H54 (cell line): ENCODE measurements at regions not wholly inside any gene's neighbourhood (a gene's known extent, or its start where the extent isn't known, plus 50 kb on each side); places are given as distances from the start of the nearest gene placed in this dataset.

Source experiments
- DNase-seq: peaks from one replicate; pipeline ENCODE4 v3.0.0; 2011; ENCODE audit warnings: low spot score, mixed read lengths; ENCODE audit not compliant: insufficient read length
- FAIRE-seq: peaks from 3 replicates; lab custom pipeline; 2011; peaks lifted over from hg19 to GRCh38; lab: Jason Lieb, UNC
- POLR2A ChIP-seq: IDR thresholded peaks from 2 replicates; pipeline ENCODE4 v1.6.1; 2011; ENCODE audit warnings: low read depth, mild to moderate bottlenecking, low read length

DNA sequence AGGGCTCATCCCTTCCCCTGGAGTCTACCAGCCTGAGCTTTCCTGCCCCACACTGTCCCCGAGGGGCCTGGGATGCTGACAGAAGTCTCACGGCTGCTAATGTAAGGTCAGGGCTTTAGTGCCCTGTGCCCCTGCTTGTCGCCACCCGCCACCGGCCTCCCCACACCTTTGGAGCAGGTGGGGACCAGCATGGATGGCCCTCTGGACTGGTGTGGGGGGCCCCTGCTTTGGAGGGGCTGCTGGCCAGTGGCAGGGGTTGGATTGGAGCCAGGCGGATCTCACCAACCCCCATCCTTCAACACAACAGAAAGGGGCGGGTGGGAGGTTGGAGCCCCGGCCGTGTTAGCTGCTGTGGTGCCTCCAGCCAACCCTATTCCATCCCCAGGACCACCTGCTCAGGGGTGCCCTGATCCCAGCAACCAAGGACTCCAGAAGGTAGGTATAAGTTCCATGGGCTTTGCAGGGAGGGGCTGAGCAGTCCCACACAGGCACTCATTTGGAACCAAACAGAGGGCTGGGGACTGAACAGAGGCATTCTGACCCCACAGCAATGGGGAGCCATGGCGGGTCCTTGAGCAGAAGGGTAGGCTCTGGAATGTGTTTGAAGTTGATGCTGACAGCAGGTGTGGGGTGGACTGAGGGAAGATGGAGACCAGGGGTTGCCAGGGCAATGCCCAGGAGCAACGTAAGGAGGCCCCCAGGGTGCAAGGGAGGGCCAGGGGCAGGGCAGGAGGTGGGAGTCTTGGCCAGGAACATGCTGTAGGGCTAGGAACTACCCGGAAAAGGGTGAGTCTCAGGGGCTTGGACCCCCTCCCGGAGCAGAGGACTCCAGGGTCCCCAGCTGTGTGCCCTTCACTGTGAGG is 145.1 kb upstream of the C14orf180 start:
- DNase-seq, result no peak
- no peak for TF ChIP-seq POLR2A
- FAIRE-seq, result no peak

DNA sequence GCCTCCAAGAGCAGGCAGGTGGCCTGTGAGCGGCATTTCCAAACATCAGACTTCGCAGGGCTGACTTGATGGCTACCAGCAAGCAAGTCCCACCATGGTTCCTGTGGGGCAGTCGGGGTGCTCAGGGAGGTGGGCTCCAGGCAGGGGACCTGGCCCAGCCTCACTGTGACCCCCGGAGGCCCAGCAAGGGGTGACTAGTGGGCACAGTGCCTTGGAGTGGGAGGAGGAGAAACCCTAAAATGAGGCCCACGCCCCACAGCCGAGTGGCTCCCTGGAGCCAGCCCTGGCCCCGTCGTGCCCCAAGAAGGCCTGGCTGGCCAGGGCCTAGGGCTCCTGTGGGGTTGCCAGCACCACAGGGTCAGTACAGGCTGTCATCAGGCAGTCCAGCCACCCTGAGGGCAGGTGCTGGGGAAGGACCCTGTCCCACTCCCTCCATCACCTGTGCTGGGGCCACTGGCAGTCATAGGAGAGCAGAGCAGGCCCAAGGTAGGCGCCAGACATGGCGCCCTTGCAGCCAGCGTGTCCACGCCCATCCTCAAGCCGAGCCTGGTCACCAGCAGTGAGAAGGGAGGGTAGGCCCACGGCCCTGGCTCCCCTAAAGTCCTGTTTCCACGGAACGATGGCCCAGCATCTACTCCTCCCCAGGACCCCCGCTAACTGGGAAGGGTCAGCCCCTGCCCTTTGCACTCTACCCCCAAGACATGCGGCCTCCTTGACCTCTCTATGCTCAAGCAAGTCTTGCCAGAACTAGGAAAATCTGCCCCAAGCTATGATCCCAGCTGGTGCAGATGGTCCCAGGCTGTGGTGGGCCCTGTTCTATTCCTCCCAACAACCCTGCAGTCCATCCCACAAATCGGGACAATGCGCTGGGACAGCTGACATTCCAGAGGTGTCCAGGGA is 144.2 kb upstream of the C14orf180 start:
- no peak for TF ChIP-seq POLR2A
- FAIRE-seq (no peak), DNase-seq (no peak)

DNA sequence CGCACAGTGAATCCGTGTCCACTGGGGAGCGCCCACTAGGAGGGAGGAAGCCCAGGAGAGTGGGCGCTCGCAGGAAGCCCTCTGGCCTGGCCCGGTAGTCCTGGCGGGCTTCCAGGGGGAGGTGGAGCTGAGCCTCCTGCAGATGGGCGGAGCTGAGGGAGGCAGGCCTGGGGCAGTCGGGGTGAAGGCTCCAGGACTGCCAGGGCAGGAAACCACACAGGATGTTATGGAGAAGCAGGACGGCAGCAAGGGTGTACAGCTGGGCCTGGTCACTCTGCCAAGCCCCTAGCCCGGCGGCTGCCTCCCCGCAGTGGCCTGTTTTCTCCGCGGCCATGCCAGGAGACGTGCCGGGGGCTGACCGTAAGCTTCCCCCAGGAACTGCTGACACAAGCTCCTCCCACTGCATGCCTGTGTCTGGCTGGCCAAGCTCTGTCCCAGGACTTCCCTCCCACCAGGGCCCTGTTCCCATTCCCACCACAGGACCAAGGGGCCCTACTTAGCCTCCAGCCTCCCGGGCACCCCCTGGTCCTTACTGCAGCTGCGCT is 143.4 kb upstream of the C14orf180 start:
- FAIRE-seq, result no peak
- no peak for DNase-seq
- no peak for TF ChIP-seq POLR2A

DNA sequence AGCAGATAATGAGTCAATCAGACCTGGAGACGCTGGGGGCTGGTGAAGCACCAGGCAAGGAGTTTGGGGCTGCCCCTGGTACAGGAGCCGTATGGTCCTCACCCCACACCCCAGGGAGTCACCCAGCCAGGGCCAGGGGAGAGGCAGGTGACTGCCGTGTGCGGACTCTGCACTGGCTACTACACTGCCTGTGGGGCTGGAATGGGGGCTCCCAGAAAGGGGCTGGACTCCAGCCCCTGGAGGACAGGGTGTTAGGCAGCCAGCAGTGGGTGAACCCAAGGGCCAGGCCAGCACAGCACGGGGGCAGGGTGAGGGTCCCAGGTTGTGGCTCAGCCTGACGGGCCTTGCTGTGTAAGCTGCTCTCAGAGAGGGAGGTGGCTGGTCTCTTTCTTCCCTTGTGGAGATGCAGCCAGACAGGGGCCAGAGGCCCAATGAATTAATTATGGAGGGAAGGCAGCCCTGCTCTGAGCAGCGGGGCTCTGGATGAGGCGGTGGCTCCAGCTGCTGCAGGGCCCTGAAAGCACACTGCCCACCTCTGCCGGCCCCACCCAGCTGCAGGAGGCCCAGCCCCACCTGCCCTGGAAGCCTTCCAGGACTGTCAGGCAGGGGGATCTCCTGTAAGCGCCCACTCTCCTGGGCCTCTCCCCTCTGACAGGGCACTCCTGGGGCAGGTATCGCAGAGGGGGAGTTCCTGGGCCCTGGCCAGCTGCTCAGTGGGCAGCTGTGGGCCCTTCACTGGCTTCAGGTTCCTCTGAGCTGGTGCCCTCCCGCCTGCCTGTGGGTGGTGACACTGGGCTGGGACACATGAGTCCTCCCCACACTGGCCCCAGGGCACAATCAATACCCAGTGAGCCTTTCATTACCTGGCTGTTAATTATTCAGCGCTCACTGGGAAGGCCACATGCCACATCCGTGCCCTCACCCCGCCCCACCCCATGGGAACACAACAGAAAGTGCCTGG is 142.5 kb upstream of the C14orf180 start:
- TF ChIP-seq POLR2A, result no peak
- no peak for DNase-seq

DNA sequence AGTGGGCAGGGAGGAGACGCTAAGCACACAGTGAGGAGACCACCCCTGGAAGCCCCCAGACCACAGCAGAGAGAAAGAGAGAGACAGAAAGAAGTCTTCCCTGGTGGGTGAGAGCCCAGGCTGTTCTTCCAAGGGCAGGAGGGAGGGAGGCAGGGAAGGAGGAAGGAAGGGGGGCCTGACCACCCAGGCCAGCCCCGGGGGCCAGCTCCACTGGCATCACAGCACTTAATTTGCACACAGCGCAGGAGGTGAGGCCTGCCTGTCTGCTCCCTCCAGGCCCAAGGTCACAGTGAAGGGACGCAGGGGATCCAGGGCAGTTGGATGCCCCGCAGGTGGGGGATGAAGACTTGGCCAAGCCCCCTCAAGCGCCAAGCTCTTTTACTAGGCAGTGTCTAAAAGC is 141.9 kb upstream of the C14orf180 start:
- FAIRE-seq, result no peak
- TF ChIP-seq POLR2A, result no peak
- DNase-seq, result no peak

More for the DNA sequence above, 142.5 kb upstream of the C14orf180 start:
- FAIRE-seq, result no peak

DNA sequence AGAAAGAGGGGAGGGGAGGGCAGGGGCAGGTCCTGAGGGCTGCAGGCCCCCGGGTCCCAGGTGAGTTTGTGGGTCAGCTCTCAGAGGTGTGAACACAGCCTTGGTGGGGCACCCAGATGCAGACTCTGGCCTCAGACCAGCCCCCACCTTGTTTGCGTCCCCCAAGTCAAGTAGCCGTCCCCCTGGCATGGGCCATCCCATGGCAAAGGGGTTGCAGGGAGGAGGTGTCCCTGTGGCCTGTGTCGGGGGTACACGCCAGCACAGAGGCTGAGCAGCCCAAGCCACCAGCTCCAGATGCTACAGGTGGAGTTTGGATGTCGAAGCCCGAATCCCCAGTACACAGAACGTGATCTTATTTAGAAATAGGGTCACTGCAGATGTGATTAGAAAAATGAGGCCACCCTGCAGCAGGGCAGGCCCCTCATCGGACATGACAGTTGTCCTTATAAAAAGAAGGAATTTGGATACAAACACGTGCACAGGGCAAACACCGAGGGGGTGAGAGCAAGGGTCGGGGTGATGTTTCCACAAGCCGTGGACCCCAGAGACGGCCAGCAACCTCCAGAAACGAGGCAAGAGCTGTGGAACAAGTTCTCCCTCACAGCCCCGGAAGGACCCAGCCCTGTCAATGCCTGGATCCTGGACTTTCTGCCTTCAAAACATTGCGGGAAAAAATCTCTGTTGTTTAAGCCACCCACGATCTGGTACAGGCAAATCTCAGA is 141.2 kb upstream of the C14orf180 start:
- no peak for DNase-seq

DNA sequence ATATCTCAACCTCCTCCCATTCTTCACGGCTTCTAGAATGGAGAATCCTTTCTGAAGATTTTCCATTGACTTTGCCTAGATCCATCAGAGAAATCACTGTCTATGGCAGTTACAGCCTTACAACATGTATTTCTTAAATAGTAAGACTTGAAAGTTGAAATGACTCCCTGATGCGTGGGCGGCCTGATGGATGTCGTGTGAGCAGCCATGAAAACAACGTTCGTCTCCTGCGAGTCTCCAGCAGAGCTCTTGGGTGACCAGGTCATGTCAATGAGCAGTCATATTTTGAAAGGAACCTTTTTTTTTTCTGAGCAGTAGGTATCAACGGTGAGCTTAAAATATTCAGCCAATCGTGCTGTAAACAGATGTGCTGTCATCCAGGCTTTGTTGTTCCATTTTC is 139.9 kb upstream of the C14orf180 start:
- TF ChIP-seq POLR2A, result no peak
- FAIRE-seq (no peak), DNase-seq (no peak)

More for the DNA sequence above, 141.2 kb upstream of the C14orf180 start:
- TF ChIP-seq POLR2A, result no peak
- no peak for FAIRE-seq

DNA sequence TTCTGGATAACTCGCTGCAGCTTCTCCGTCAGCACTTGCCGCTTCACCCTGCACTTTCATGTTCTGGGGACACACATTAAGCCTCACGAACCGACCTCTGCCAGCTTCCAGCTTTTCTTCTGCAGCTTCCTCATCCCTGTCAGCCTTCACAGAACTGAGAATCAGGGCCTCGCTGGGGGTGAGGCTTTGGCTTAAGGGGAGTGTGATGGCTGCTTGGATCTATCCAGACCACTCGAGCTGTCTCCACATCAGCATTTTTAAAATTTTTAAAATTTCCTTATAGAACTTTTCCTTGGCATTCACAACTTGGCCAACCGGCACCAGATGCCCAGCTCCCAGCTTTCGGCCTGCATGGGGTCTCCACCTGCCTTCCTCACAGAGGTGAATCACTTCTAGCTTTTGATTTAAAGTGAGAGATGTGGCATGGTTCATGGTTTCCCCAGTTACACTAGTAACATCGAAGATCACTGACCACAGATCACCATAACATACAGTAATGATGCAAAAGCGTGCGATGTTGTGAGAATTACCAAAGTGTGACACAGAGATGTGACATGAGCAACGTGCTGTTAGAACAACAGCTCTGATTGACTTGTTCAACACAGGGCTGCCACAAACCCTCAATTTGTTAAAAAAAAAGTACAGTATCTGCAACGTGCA is 139.1 kb upstream of the C14orf180 start:
- no peak for TF ChIP-seq POLR2A
- DNase-seq, result no peak
- FAIRE-seq, result no peak

DNA sequence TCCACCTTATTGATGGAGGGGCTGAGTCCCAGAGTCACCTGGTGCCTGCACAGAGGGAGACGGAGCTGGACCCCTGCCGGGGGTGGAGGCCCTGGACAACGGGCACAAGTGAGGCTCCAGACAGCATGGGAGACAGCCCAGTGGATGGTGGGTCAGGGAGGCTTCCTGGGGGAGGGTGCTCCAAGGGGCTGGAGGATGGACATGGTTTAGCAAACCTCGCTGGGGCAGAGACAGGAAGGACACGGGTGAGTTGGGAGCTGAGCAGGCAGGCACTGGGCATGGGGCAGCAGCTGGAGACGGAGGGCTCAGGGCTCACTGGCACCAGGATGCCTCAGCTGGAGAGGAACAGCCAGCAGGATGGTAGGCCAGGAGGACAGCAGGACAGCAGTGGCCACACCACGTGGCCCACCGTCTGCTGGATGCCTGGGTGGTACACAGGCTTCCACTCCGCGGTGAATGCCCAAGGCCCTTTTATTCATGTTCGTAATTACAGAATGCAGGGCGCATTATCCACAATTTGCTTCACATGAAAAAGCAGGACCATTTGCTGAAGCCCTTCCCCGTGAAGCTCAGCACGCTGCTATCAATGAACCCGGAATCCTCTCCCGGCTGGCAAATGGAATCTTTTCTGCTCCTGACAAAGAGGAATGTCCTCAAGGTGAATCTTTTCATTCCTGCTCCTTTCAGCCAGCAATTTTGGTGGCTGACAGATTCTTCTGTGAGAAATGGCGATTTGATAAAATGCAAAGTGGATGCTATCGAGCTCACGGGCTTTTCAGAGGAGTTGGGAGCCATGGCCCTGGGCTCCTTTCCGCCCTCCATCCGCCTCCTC is 138.1 kb upstream of the C14orf180 start:
- no peak for FAIRE-seq
- TF ChIP-seq POLR2A, result no peak
- no peak for DNase-seq

DNA sequence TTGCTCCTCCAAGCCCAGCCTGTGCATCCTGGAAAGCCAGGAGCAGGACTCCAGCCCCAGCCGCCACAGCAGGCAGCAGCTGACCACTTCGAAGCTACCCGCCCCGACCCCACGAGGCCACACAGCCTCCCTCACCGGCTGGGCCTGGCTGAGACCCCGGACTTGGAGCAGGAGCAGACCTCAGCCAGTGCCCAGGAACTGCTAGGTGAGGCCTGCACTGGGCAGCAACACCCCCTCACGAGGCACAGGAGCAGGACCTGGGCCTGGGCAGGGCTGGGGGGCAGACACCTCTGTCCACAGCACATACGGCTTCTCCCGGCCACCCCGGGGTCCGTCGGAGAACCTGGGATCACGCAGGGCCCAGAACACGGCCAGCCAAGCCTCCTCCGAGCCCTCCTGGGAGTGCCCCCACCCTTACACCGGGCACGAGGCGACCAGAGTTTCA is 137.4 kb upstream of the C14orf180 start:
- no peak for TF ChIP-seq POLR2A
- FAIRE-seq (no peak), DNase-seq (no peak)
